DOHH2 (cell line): ENCODE measurements at regions not wholly inside any gene's neighbourhood (a gene's known extent, or its start where the extent isn't known, plus 50 kb on each side); places are given as distances from the start of the nearest gene placed in this dataset.

Experiments used
- H3F3A ChIP-seq: fragments of 200-600 bp; sonication (generic), shearing (Covaris generic); 2 replicates; pipeline ENCODE4 v1.6.0; 2016; ENCODE audit warnings: antibody characterized with exemption, mild to moderate bottlenecking; ENCODE audit not compliant: control insufficient read depth, insufficient read depth
- H3K27ac ChIP-seq: fragments of 200-600 bp; sonication (generic); 2 replicates; pipeline ENCODE4 v1.5.1; 2014; ENCODE audit warnings: low read depth, mild to moderate bottlenecking, low read length, moderate library complexity
- H3K27me3 ChIP-seq: fragments of 200-600 bp; sonication (generic); 2 replicates; pipeline ENCODE4 v1.6.1; 2014; ENCODE audit warnings: mild to moderate bottlenecking, low read length, mixed read lengths; ENCODE audit not compliant: control insufficient read depth
- H3K36me3 ChIP-seq: fragments of 200-600 bp; sonication (generic); 2 replicates; pipeline ENCODE4 v1.6.1; 2014; ENCODE audit warnings: mild to moderate bottlenecking, low read length, moderate library complexity, mixed read lengths; ENCODE audit not compliant: control insufficient read depth
- H3K4me1 ChIP-seq: fragments of 200-600 bp; sonication (generic); 2 replicates; pipeline ENCODE4 v1.6.1; 2014; ENCODE audit warnings: mild to moderate bottlenecking, low read length, mixed read lengths; ENCODE audit not compliant: control insufficient read depth
- H3K4me2 ChIP-seq: fragments of 200-600 bp; sonication (generic); 2 replicates; pipeline ENCODE4 v1.6.0; 2014; ENCODE audit warnings: mild to moderate bottlenecking, low read length, moderate library complexity
- H3K4me3 ChIP-seq: fragments of 200-600 bp; sonication (generic); 2 replicates; pipeline ENCODE4 v1.5.1; 2014; ENCODE audit warnings: mild to moderate bottlenecking, low read length, mixed read lengths
- H3K79me2 ChIP-seq: fragments of 200-600 bp; sonication (generic); 2 replicates; pipeline ENCODE4 v1.6.1; 2014; ENCODE audit warnings: mild to moderate bottlenecking, low read length, mixed read lengths; ENCODE audit not compliant: control insufficient read depth
- H3K9me2 ChIP-seq: fragments of 200-600 bp; sonication (generic); replicated peaks from 2 replicates; pipeline ENCODE4 v1.6.1; 2014; ENCODE audit warnings: mild to moderate bottlenecking, low read length, mixed read lengths; ENCODE audit not compliant: control insufficient read depth
- H3K9me3 ChIP-seq: fragments of 200-600 bp; sonication (generic); 2 replicates; pipeline ENCODE4 v1.6.1; 2014; ENCODE audit warnings: antibody characterized with exemption, low read length, mixed read lengths; ENCODE audit not compliant: control insufficient read depth, insufficient read depth
- H4K20me1 ChIP-seq: fragments of 200-600 bp; sonication (generic); 2 replicates; pipeline ENCODE4 v1.6.0; 2014; ENCODE audit warnings: low read depth, mild to moderate bottlenecking, antibody characterized with exemption, low read length, moderate library complexity; ENCODE audit not compliant: control insufficient read depth, insufficient read depth
- CTCF ChIP-seq: fragments of 200-600 bp; sonication (generic); IDR thresholded peaks from one replicate; pipeline ENCODE4 v1.5.1; 2014; ENCODE audit warnings: antibody characterized with exemption, mild to moderate bottlenecking, low read depth, low read length; ENCODE audit not compliant: poor library complexity, severe bottlenecking
- EZH2phosphoT487 ChIP-seq: fragments of 200-600 bp; sonication (generic); IDR thresholded peaks from 2 replicates; pipeline ENCODE4 v1.6.1; 2017; ENCODE audit warnings: borderline replicate concordance, mild to moderate bottlenecking, antibody characterized with exemption, low read length, moderate library complexity, mixed read lengths

GRCh38 chr3:76352511-76353284 lies 567.3 kb upstream of the ZNF717 start:
- no peaks in the 10 kb centered on the region for H4K20me1 ChIP-seq
- H3K9me2 ChIP-seq: no peaks in the 10 kb centered on the region
- H3F3A ChIP-seq: no peaks in the 10 kb centered on the region
- H3K4me2 ChIP-seq: no peak overlapping the region
- H3K36me3 ChIP-seq: no peaks in the 10 kb centered on the region
- no peaks in the 10 kb centered on the region for H3K4me1 ChIP-seq
- H3K27me3 ChIP-seq: no peaks in the 10 kb centered on the region
- no peaks in the 10 kb centered on the region for H3K79me2 ChIP-seq
- H3K27ac ChIP-seq: no peak overlapping the region
- TF ChIP-seq EZH2phosphoT487 (no peak), CTCF (no peak)
- H3K4me3 ChIP-seq: no peak overlapping the region
- no peaks in the 10 kb centered on the region for H3K9me3 ChIP-seq

- no peaks in the 10 kb centered on the region for H3K9me2 ChIP-seq
Measured at GRCh38 chr3:76353683-76354082, 568.3 kb upstream of the ZNF717 start.

GRCh38 chr3:76361010-76361409 lies 575.7 kb upstream of the ZNF717 start:
- Histone ChIP-seq H3K79me2 (no peaks in the 10 kb centered on the region), H3K4me3 (no peak overlapping the region), H3K4me2 (no peak overlapping the region), H3K9me2 (no peaks in the 10 kb centered on the region), H3F3A (no peaks in the 10 kb centered on the region), H3K4me1 (no peaks in the 10 kb centered on the region), H3K9me3 (no peaks in the 10 kb centered on the region), H3K27me3 (no peaks in the 10 kb centered on the region), H3K36me3 (no peaks in the 10 kb centered on the region), H3K27ac (no peak overlapping the region), H4K20me1 (no peaks in the 10 kb centered on the region)
- TF ChIP-seq CTCF: no peak

More at GRCh38 chr3:76353683-76354082, 568.3 kb upstream of the ZNF717 start:
- Histone ChIP-seq H3K79me2 (no peaks in the 10 kb centered on the region), H3K27me3 (no peaks in the 10 kb centered on the region), H3K36me3 (no peaks in the 10 kb centered on the region), H3K9me3 (no peaks in the 10 kb centered on the region), H3K4me2 (no peak overlapping the region), H3K4me3 (no peak overlapping the region), H3F3A (no peaks in the 10 kb centered on the region), H4K20me1 (no peaks in the 10 kb centered on the region), H3K4me1 (no peaks in the 10 kb centered on the region), H3K27ac (no peak overlapping the region)
- TF ChIP-seq EZH2phosphoT487: no peak
- no peak for TF ChIP-seq CTCF
